ENCODE measurements at regions not wholly inside any gene's neighbourhood (a gene's known extent, or its start where the extent isn't known, plus 50 kb on each side); places are given as distances from the start of the nearest gene placed in this dataset.

DNA sequence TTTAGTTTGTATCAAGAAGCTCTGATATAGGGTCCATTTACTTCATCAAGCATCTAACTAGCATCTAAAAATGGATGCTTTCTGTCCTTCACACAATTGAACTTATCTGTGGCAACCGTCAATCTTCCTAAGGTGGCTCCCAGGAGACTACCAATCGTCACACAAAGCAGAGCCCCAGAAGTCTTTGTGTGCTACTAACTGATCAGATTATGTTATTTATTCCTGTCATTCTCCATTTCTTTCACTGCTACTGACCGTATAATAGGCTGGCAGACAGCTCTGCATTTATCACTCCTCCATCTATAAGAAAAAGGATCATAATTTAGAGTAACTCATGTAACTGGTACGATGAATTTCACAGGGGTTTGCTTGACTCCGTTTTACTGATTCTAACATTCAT lies 585.0 kb upstream of the NXPH2 start:
- no peaks in the 10 kb centered on the region for H3K27me3 ChIP-seq (ENCODE audit: control insufficient read depth, extremely low read depth, insufficient read depth, low read length)
- no peak overlapping the region for H3K27ac ChIP-seq (ENCODE audit: control insufficient read depth, insufficient read depth, low read length)
- H3K4me1 ChIP-seq (ENCODE audit: control insufficient read depth, extremely low read depth, insufficient read depth, low read length), result no peaks in the 10 kb centered on the region
- no peak for TF ChIP-seq CTCF (optimal IDR thresholded peaks at IDR 0.05 in 1 of 3, IDR thresholded peaks at IDR 0.05 in 1 of 3, conservative IDR thresholded peaks at IDR 0.05 in 1 of 3; ENCODE audit: extremely low read depth in 1 of 3, insufficient read depth in 2 of 3, low read length in 3 of 3)
- TF ChIP-seq EZH2 (IDR thresholded peaks at IDR 0.05; ENCODE audit: low read length), result no peak
- H3K4me2 ChIP-seq (ENCODE audit: control insufficient read depth, extremely low read depth, insufficient read depth, low read depth, low read length), result no peak overlapping the region
- H3K9ac ChIP-seq (ENCODE audit: control insufficient read depth, extremely low read depth, insufficient read depth, low read length), result no peak overlapping the region
- H3K9me1 ChIP-seq (ENCODE audit: control insufficient read depth, extremely low read depth, insufficient read depth, low read length), result no peaks in the 10 kb centered on the region
- H2AFZ ChIP-seq (ENCODE audit: control insufficient read depth, low read length), result no peak overlapping the region
- H4K20me1 ChIP-seq (ENCODE audit: control insufficient read depth, extremely low read depth, insufficient read depth, low read length), result no peaks in the 10 kb centered on the region
- DNase-seq (ENCODE audit: low read depth, low spot score), result no peak
- dilution Hi-C loops (cut with MboI; ENCODE audit: extremely low pct_ligation_motif_present, low sequenced_read_pairs), result no loop called here
- FAIRE-seq, result no peak
- no peaks in the 10 kb centered on the region for H3K79me2 ChIP-seq (ENCODE audit: control insufficient read depth, insufficient read depth, low read length)
- no peak overlapping the region for H3K4me3 ChIP-seq (ENCODE audit: control insufficient read depth in 2 of 3, extremely low read depth in 1 of 3, insufficient read depth in 2 of 3, low read depth in 1 of 3, low read length in 3 of 3)
- H3K36me3 ChIP-seq (ENCODE audit: control insufficient read depth in 2 of 2, extremely low read depth in 1 of 2, insufficient read depth in 2 of 2, low read length in 2 of 2), result no peaks in the 10 kb centered on the region
- H3K9me3 ChIP-seq (ENCODE audit: control insufficient read depth, low read depth, low read length), result no peaks in the 10 kb centered on the region

DNA sequence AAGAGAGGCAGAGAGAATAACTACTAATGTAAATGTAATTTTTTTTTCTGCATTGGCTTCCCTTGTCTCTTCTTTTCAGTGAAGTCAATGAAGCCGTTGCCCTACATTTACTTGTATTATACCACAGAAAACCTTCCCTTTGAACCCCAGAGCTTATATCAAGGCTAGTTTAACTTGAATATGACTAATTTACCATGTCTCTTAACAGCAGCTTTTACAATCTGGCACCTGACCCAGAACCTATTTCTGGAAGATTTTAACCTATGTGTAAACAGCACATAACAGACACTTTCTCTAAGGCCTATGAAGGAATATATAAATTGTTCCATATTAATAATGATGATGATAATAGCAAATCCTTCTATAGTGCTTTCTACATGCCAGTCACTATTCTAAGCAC lies 580.5 kb upstream of the NXPH2 start:
- no peaks in the 10 kb centered on the region for H3K9me1 ChIP-seq (ENCODE audit: control insufficient read depth, extremely low read depth, insufficient read depth, low read length)
- DNase-seq (ENCODE audit: low read depth, low spot score) (no peak), FAIRE-seq (no peak)
- H3K9me3 ChIP-seq (ENCODE audit: control insufficient read depth, low read depth, low read length), result no peaks in the 10 kb centered on the region
- H3K4me2 ChIP-seq (ENCODE audit: control insufficient read depth, extremely low read depth, insufficient read depth, low read depth, low read length), result no peak overlapping the region
- no peak overlapping the region for H3K4me3 ChIP-seq (ENCODE audit: control insufficient read depth in 2 of 3, extremely low read depth in 1 of 3, insufficient read depth in 2 of 3, low read depth in 1 of 3, low read length in 3 of 3)
- no peaks in the 10 kb centered on the region for H3K27me3 ChIP-seq (ENCODE audit: control insufficient read depth, extremely low read depth, insufficient read depth, low read length)
- H3K9ac ChIP-seq (ENCODE audit: control insufficient read depth, extremely low read depth, insufficient read depth, low read length), result no peak overlapping the region
- H3K79me2 ChIP-seq (ENCODE audit: control insufficient read depth, insufficient read depth, low read length), result no peaks in the 10 kb centered on the region
- H2AFZ ChIP-seq (ENCODE audit: control insufficient read depth, low read length), result no peak overlapping the region
- no peaks in the 10 kb centered on the region for H4K20me1 ChIP-seq (ENCODE audit: control insufficient read depth, extremely low read depth, insufficient read depth, low read length)
- TF ChIP-seq EZH2 (IDR thresholded peaks at IDR 0.05; ENCODE audit: low read length) (no peak), CTCF (optimal IDR thresholded peaks at IDR 0.05 in 1 of 3, IDR thresholded peaks at IDR 0.05 in 1 of 3, conservative IDR thresholded peaks at IDR 0.05 in 1 of 3; ENCODE audit: extremely low read depth in 1 of 3, insufficient read depth in 2 of 3, low read length in 3 of 3) (no peak)
- no peak overlapping the region for H3K27ac ChIP-seq (ENCODE audit: control insufficient read depth, insufficient read depth, low read length)
- H3K36me3 ChIP-seq (ENCODE audit: control insufficient read depth in 2 of 2, extremely low read depth in 1 of 2, insufficient read depth in 2 of 2, low read length in 2 of 2), result no peaks in the 10 kb centered on the region
- dilution Hi-C loops (cut with MboI; ENCODE audit: extremely low pct_ligation_motif_present, low sequenced_read_pairs), result no loop called here
- H3K4me1 ChIP-seq (ENCODE audit: control insufficient read depth, extremely low read depth, insufficient read depth, low read length), result no peaks in the 10 kb centered on the region
